Endothelial cell of hepatic sinusoid (primary cell): ENCODE measurements at regions not wholly inside any gene's neighbourhood (a gene's known extent, or its start where the extent isn't known, plus 50 kb on each side); places are given as distances from the start of the nearest gene placed in this dataset.

ENCODE experiments used
- in situ Hi-C: cut with HindIII; loops from 2 replicates; pipeline ENCODE4 v1.10.0; 2017; ENCODE audit warnings: low sequenced_read_pairs

GRCh38 chr9:126017758-126018157 lies 270.6 kb downstream of the PBX3 start:
- in situ Hi-C loops = no loop called here

GRCh38 chr9:126020836-126021235 lies 273.7 kb downstream of the PBX3 start:
- in situ Hi-C loops = no loop called here

- in situ Hi-C loops = no loop called here
These were observed 276.8 kb downstream of the PBX3 start for GRCh38 chr9:126023962-126024361.

GRCh38 chr9:126024581-126025230 lies 277.5 kb downstream of the PBX3 start:
- in situ Hi-C loops = no loop called here

GRCh38 chr9:126025991-126026390 lies 278.8 kb downstream of the PBX3 start:
- in situ Hi-C loops = no loop called here

- in situ Hi-C loops = no loop called here
These were observed 280.4 kb downstream of the PBX3 start for GRCh38 chr9:126027566-126027965.

GRCh38 chr9:126028746-126029145 lies 281.6 kb downstream of the PBX3 start:
- in situ Hi-C loops = no loop called here

- in situ Hi-C loops = no loop called here
These were observed 283.5 kb downstream of the PBX3 start for GRCh38 chr9:126030716-126031115.

GRCh38 chr9:126031116-126031515 lies 283.9 kb downstream of the PBX3 start:
- in situ Hi-C loops = no loop called here

GRCh38 chr9:126032135-126032534 lies 285.0 kb downstream of the PBX3 start:
- in situ Hi-C loops = no loop called here

- in situ Hi-C loops = no loop called here
These were observed 286.1 kb downstream of the PBX3 start for GRCh38 chr9:126033318-126033717.

GRCh38 chr9:126033956-126034355 lies 286.8 kb downstream of the PBX3 start:
- in situ Hi-C loops = no loop called here

- in situ Hi-C loops = loop anchor here (5.0 kb wide), 1 partner anchor 75 kb away; no protein-coding TSS in a partner anchor
These were observed 289.7 kb downstream of the PBX3 start for GRCh38 chr9:126036881-126037291.

- in situ Hi-C loops = loop anchor here (5.0 kb wide), 1 partner anchor 74 kb away; no protein-coding TSS in a partner anchor
These were observed 287.8 kb upstream of the MVB12B start for GRCh38 chr9:126038790-126039189.

GRCh38 chr9:126043681-126044080 lies 282.9 kb upstream of the MVB12B start:
- in situ Hi-C loops = no loop called here

GRCh38 chr9:126049088-126049487 lies 277.5 kb upstream of the MVB12B start:
- in situ Hi-C loops = no loop called here

GRCh38 chr9:126049896-126050604 lies 276.6 kb upstream of the MVB12B start:
- in situ Hi-C loops = no loop called here

GRCh38 chr9:126050605-126050990 lies 276.0 kb upstream of the MVB12B start:
- in situ Hi-C loops = no loop called here

GRCh38 chr9:126051446-126052130 lies 275.0 kb upstream of the MVB12B start:
- in situ Hi-C loops = no loop called here

- in situ Hi-C loops = no loop called here
These were observed 273.8 kb upstream of the MVB12B start for GRCh38 chr9:126052791-126053190.

- in situ Hi-C loops = no loop called here
These were observed 272.7 kb upstream of the MVB12B start for GRCh38 chr9:126053913-126054312.
